ENCODE measurements at regions not wholly inside any gene's neighbourhood (a gene's known extent, or its start where the extent isn't known, plus 50 kb on each side); places are given as distances from the start of the nearest gene placed in this dataset.

- no peak overlapping the region for H3K4me3 ChIP-seq (ENCODE audit: low read length in 3 of 3)
- DNase-seq (no peak), FAIRE-seq (no peak)
- intact Hi-C loops (cut with DNase I), result no loop called here
- H3K27me3 ChIP-seq (ENCODE audit: control insufficient read depth, insufficient read depth, low read length), result no peaks in the 10 kb centered on the region
- H3K36me3 ChIP-seq (ENCODE audit: control insufficient read depth in 2 of 3, insufficient read depth in 3 of 3, low read length in 3 of 3), result no peaks in the 10 kb centered on the region
- H3K27ac ChIP-seq (ENCODE audit: low read depth in 2 of 2, low read length in 2 of 2), result no peak overlapping the region
- no peak for TF ChIP-seq CTCF (IDR thresholded peaks at IDR 0.05; ENCODE audit: borderline replicate concordance, extremely low read depth, insufficient read depth)
- H3K9ac ChIP-seq (ENCODE audit: low read length in 3 of 3), result no peak overlapping the region
- H3K4me1 ChIP-seq (ENCODE audit: control insufficient read depth in 2 of 3, insufficient read depth in 2 of 3, low read depth in 1 of 3, low read length in 3 of 3), result peaks cover 0 to 2% (median 0%) of the 10 kb centered on the region in 3 donors
- H3K9me3 ChIP-seq (ENCODE audit: control insufficient read depth in 2 of 3, insufficient read depth in 1 of 3, low read length in 3 of 3), result no peaks in the 10 kb centered on the region
Observed at GRCh38 chr20:50460115-50460607, 50.0 kb upstream of the PTPN1 start.

Data from kidney (tissue), 13 donors.